T-cell (primary cell): ENCODE measurements at regions not wholly inside any gene's neighbourhood (a gene's known extent, or its start where the extent isn't known, plus 50 kb on each side); places are given as distances from the start of the nearest gene placed in this dataset.

ENCODE experiments used
- ATAC-seq, 4 experiments: fragments of 200-7000 bp in 3 of 4; fragments of 150-1000 bp in 1 of 4; cut with Tn5 transposase; replicated peaks in 1 of 4; 1 replicate in 3 of 4; 2 replicates in 1 of 4; pipeline ENCODE4 v1.10.0; 2021; ENCODE audit warnings: moderate library complexity in 3 of 4, mild to moderate bottlenecking in 2 of 4, moderate number of reproducible peaks in 1 of 4
- CTCF ChIA-PET, 2 donors: fragments of 300-600 bp; sonication (Branson Sonifier 250); formaldehyde crosslinking; loops; one replicate each; lab custom pipeline; 2022; ENCODE audit warnings: antibody characterized with exemption in 2 of 2; lab: Charles Lee
- POLR2A ChIA-PET, 2 donors: fragments of 300-600 bp; sonication (Branson Sonifier 250); formaldehyde crosslinking; loops; one replicate each; lab custom pipeline; 2022; ENCODE audit warnings: antibody characterized with exemption in 2 of 2; lab: Charles Lee
- DNase-seq, 35 experiments: peaks; one replicate each; pipeline versions ENCODE4 v3.0.0 to v3.0.0-alpha.2; 2013 to 2023
- H3K27ac ChIP-seq: one replicate; pipeline ENCODE4 v1.5.1; 2013; ENCODE audit warnings: low read length
- H3K27me3 ChIP-seq, 2 experiments: replicated peaks in 1 of 2; 1 replicate in 1 of 2; 2 replicates in 1 of 2; pipeline versions ENCODE4 v1.6.1 to v1.7.0; 2013; ENCODE audit warnings: low read length in 1 of 2, mixed read lengths in 1 of 2; ENCODE audit not compliant: control insufficient read depth in 2 of 2, insufficient read depth in 2 of 2; ENCODE audit errors: extremely low read depth in 1 of 2
- H3K36me3 ChIP-seq, 2 donors: 1 replicate in 1 of 2; 2 replicates in 1 of 2; pipeline versions ENCODE4 v1.6.1 to v1.7.0; 2013; ENCODE audit warnings: low read length in 1 of 2; ENCODE audit not compliant: control insufficient read depth in 2 of 2, insufficient read depth in 1 of 2; ENCODE audit errors: extremely low read depth in 1 of 2
- H3K4me1 ChIP-seq, 2 experiments: 1 replicate in 1 of 2; 2 replicates in 1 of 2; pipeline versions ENCODE4 v1.6.1 to v1.7.0; 2013; ENCODE audit warnings: low read length in 2 of 2, mixed read lengths in 1 of 2; ENCODE audit not compliant: insufficient read depth in 2 of 2, control insufficient read depth in 1 of 2; ENCODE audit errors: extremely low read depth in 1 of 2
- H3K4me3 ChIP-seq, 2 donors: 1 replicate in 1 of 2; 2 replicates in 1 of 2; pipeline versions ENCODE4 v1.5.1 to v1.7.0; 2013; ENCODE audit warnings: mild to moderate bottlenecking in 2 of 2, low read length in 1 of 2, moderate library complexity in 1 of 2; ENCODE audit not compliant: control insufficient read depth in 1 of 2; ENCODE audit errors: extremely low read depth in 1 of 2
- H3K9me3 ChIP-seq: 2 replicates; pipeline ENCODE4 v1.7.0; 2013
- H3K27ac Mint-ChIP-seq, 2 donors: one replicate each; pipeline ENCODE4 v1.8.0; 2020 to 2021; ENCODE audit warnings: mild to moderate bottlenecking in 2 of 2, mixed read lengths in 2 of 2
- H3K27me3 Mint-ChIP-seq, 2 donors: one replicate each; pipeline ENCODE4 v1.8.0; 2021 to 2022; ENCODE audit warnings: mixed read lengths in 2 of 2
- H3K36me3 Mint-ChIP-seq: one replicate; pipeline ENCODE4 v1.8.0; 2021; ENCODE audit warnings: mixed read lengths
- H3K4me1 Mint-ChIP-seq, 3 donors: one replicate each; pipeline ENCODE4 v1.8.0; 2020 to 2022; ENCODE audit warnings: mixed read lengths in 3 of 3, mild to moderate bottlenecking in 1 of 3
- H3K4me3 Mint-ChIP-seq, 3 donors: one replicate each; pipeline ENCODE4 v1.8.0; 2020 to 2022; ENCODE audit warnings: mild to moderate bottlenecking in 3 of 3, mixed read lengths in 3 of 3, moderate library complexity in 3 of 3
- H3K9me3 Mint-ChIP-seq, 3 donors: one replicate each; pipeline ENCODE4 v1.8.0; 2020 to 2022; ENCODE audit warnings: mixed read lengths in 3 of 3
- WGBS: methylation state at CpG from one replicate; pipeline ENCODE4 v1.1.5; 2013; ENCODE audit warnings: missing lambda C conversion rate; ENCODE audit not compliant: insufficient coverage; 5-methylcytosine and 5-hydroxymethylcytosine counted together

- Mint-ChIP-seq H3K36me3 (no peaks in the 10 kb centered on the region), H3K4me1 (no peaks in the 10 kb centered on the region), H3K9me3 (peaks cover 0 to 6% (median 0%) of the 10 kb centered on the region in 3 donors), H3K27ac (no peak overlapping the region), H3K4me3 (no peak overlapping the region), H3K27me3 (peaks cover 27 to 39% of the 10 kb centered on the region in 2 donors)
- Histone ChIP-seq H3K4me1 (no peaks in the 10 kb centered on the region), H3K9me3 (no peaks in the 10 kb centered on the region), H3K27ac (no peak overlapping the region), H3K27me3 (peaks cover 0 to 9% of the 10 kb centered on the region in 2 experiments), H3K4me3 (no peak overlapping the region), H3K36me3 (no peaks in the 10 kb centered on the region)
- no peak for DNase-seq
- ATAC-seq: no peak
- no CpG with 5 or more reads among the region's 2 CpGs for WGBS
- ChIA-PET POLR2A (no interaction called here), CTCF (no interaction called here)
These were observed 97.6 kb upstream of the MAGI3 start for GRCh38 chr1:113292603-113293255.

- H3K9me3 ChIP-seq: no peaks in the 10 kb centered on the region
- ChIA-PET CTCF (no interaction called here), POLR2A (no interaction called here)
These were observed 97.1 kb upstream of the MAGI3 start for GRCh38 chr1:113293256-113293626.

GRCh38 chr1:113297749-113298148, 92.6 kb upstream of the MAGI3 start:
- peaks cover 16 to 32% of the 10 kb centered on the region in 2 donors for H3K27me3 Mint-ChIP-seq
- ChIA-PET POLR2A (no interaction called here), CTCF (no interaction called here)
- ATAC-seq (no peak), DNase-seq (no peak)
- Histone ChIP-seq H3K27ac (no peak overlapping the region), H3K4me3 (no peak overlapping the region), H3K36me3 (no peaks in the 10 kb centered on the region), H3K27me3 (peaks cover 0 to 9% of the 10 kb centered on the region in 2 experiments), H3K4me1 (no peaks in the 10 kb centered on the region), H3K9me3 (no peaks in the 10 kb centered on the region)
- H3K4me3 Mint-ChIP-seq: no peak overlapping the region
- H3K27ac Mint-ChIP-seq: no peak overlapping the region
- H3K4me1 Mint-ChIP-seq: no peaks in the 10 kb centered on the region
- H3K9me3 Mint-ChIP-seq: no peaks in the 10 kb centered on the region
- H3K36me3 Mint-ChIP-seq: no peaks in the 10 kb centered on the region
- no CpG with 5 or more reads among the region's 1 CpG for WGBS

More at GRCh38 chr1:113293256-113293626, 97.1 kb upstream of the MAGI3 start:
- DNase-seq: no peak
- no peaks in the 10 kb centered on the region for H3K36me3 Mint-ChIP-seq
- Histone ChIP-seq H3K36me3 (no peaks in the 10 kb centered on the region), H3K4me3 (no peak overlapping the region), H3K4me1 (no peaks in the 10 kb centered on the region), H3K27ac (no peak overlapping the region), H3K27me3 (peaks cover 0 to 9% of the 10 kb centered on the region in 2 experiments)
- no peak overlapping the region for H3K27ac Mint-ChIP-seq
- WGBS: 92% methylated on average over 10 of the region's 11 CpGs
- no peak overlapping the region for H3K4me3 Mint-ChIP-seq
- no peak for ATAC-seq
- H3K4me1 Mint-ChIP-seq: no peaks in the 10 kb centered on the region
- H3K27me3 Mint-ChIP-seq: peaks cover 32 to 40% of the 10 kb centered on the region in 2 donors
- H3K9me3 Mint-ChIP-seq: peaks cover 0 to 6% (median 0%) of the 10 kb centered on the region in 3 donors

- Mint-ChIP-seq H3K27ac (no peak overlapping the region), H3K36me3 (no peaks in the 10 kb centered on the region), H3K4me3 (no peak overlapping the region), H3K9me3 (no peaks in the 10 kb centered on the region), H3K4me1 (no peaks in the 10 kb centered on the region), H3K27me3 (peaks cover 9 to 26% of the 10 kb centered on the region in 2 donors)
- no peaks in the 10 kb centered on the region for H3K36me3 ChIP-seq
- DNase-seq: no peak
- H3K4me1 ChIP-seq: no peaks in the 10 kb centered on the region
- CTCF ChIA-PET: no interaction called here
- H3K4me3 ChIP-seq: no peak overlapping the region
- no peaks in the 10 kb centered on the region for H3K9me3 ChIP-seq
- H3K27me3 ChIP-seq: peaks cover 0 to 6% of the 10 kb centered on the region in 2 experiments
- POLR2A ChIA-PET: no interaction called here
- H3K27ac ChIP-seq: no peak overlapping the region
- WGBS: no CpG with 5 or more reads among the region's 3 CpGs
- no peak for ATAC-seq
These were observed 91.4 kb upstream of the MAGI3 start for GRCh38 chr1:113298941-113299340.

- Histone ChIP-seq H3K9me3 (no peaks in the 10 kb centered on the region), H3K36me3 (no peaks in the 10 kb centered on the region), H3K27me3 (no peaks in the 10 kb centered on the region), H3K4me3 (no peak overlapping the region), H3K4me1 (no peaks in the 10 kb centered on the region), H3K27ac (no peak overlapping the region)
- Mint-ChIP-seq H3K36me3 (no peaks in the 10 kb centered on the region), H3K4me3 (no peak overlapping the region), H3K27me3 (peaks cover 8 to 18% of the 10 kb centered on the region in 2 donors), H3K27ac (no peak overlapping the region), H3K4me1 (no peaks in the 10 kb centered on the region), H3K9me3 (no peaks in the 10 kb centered on the region)
- ChIA-PET CTCF (interaction anchor here in 1 of 2 donors (0.7 kb wide), 1 partner anchor 28 kb away, joined by 4 read pairs; no protein-coding TSS in a partner anchor), POLR2A (interaction anchor here in 1 of 2 donors (0.6 kb wide), 1 partner anchor 14 kb away, joined by 3 read pairs; no protein-coding TSS in a partner anchor)
- no CpG with 5 or more reads among the region's 2 CpGs for WGBS
- DNase-seq: no peak
- no peak for ATAC-seq
These were observed 87.7 kb upstream of the MAGI3 start for GRCh38 chr1:113302636-113303035.

- 93% methylated on average over 3 of the region's 9 CpGs for WGBS
- DNase-seq: no peak
- Histone ChIP-seq H3K27me3 (no peaks in the 10 kb centered on the region), H3K4me1 (peaks cover 0 to 4% of the 10 kb centered on the region in 2 experiments), H3K36me3 (no peaks in the 10 kb centered on the region), H3K27ac (no peak overlapping the region), H3K4me3 (no peak overlapping the region), H3K9me3 (no peaks in the 10 kb centered on the region)
- H3K4me3 Mint-ChIP-seq: no peak overlapping the region
- H3K4me1 Mint-ChIP-seq: peaks cover under 1 to 4% (median 3%) of the 10 kb centered on the region in 3 donors
- no peak for ATAC-seq
- peaks cover 3 to 11% of the 10 kb centered on the region in 2 donors for H3K27me3 Mint-ChIP-seq
- no peaks in the 10 kb centered on the region for H3K9me3 Mint-ChIP-seq
- no peaks in the 10 kb centered on the region for H3K36me3 Mint-ChIP-seq
- ChIA-PET POLR2A (interaction anchor here in 1 of 2 donors (0.6 kb wide), 1 partner anchor 14 kb away, joined by 3 read pairs; no protein-coding TSS in a partner anchor), CTCF (no interaction called here)
- no peak overlapping the region for H3K27ac Mint-ChIP-seq
These were observed 87.0 kb upstream of the MAGI3 start for GRCh38 chr1:113303267-113303666.
